HG02870 (cell line): ENCODE measurements at regions not wholly inside any gene's neighbourhood (a gene's known extent, or its start where the extent isn't known, plus 50 kb on each side); places are given as distances from the start of the nearest gene placed in this dataset.
"Not testable (repeated sequence)": the region's sequence is repeated elsewhere in the genome, so short reads cannot be mapped to it uniquely, and the experiment has no call there.

Experiments
- ATAC-seq: cut with Tn5 transposase; IDR thresholded peaks from one replicate; pipeline ENCODE4 v1.9.1; 2021; ENCODE audit warnings: mild to moderate bottlenecking, moderate library complexity; ENCODE audit not compliant: unreplicated experiment

DNA sequence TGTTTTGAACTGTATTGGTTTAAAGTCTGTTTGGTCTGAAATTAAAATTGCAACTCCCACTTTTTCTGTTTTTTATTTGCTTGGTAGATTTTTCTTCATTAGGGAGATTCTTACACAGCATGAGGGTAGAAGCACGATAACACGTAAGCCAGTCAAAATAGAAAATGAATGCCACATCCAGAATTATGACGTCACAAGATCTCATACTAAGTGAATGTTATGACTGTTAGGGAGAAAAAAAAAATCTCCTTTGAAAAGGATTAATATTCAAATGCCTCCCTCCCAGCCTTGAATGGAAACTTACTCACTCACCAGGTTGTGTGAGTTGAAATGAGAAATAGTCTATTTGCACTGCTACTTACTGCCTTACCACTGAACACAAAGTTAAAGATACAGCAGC is 670.8 kb downstream of the TFAP2A start:
- ATAC-seq = no peak

DNA sequence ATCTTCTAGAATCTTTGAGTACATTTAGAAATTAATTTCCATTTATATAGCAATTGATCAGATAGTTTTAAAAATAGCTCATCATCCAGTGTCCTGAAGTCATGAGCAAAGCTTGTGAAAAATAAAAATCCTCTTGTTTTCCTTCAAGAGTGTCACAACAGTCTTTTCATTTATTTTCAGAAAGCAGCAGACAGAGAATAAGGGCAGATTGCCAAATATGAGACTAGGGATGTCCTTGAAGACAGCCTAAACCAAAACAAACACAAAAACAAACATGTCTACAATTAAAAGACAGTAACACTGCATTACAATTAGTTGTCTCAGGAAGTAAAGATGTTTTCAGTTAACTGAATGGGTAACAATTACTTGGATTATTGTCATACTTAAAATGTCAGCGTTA is 682.8 kb downstream of the TFAP2A start:
- no peak for ATAC-seq

DNA sequence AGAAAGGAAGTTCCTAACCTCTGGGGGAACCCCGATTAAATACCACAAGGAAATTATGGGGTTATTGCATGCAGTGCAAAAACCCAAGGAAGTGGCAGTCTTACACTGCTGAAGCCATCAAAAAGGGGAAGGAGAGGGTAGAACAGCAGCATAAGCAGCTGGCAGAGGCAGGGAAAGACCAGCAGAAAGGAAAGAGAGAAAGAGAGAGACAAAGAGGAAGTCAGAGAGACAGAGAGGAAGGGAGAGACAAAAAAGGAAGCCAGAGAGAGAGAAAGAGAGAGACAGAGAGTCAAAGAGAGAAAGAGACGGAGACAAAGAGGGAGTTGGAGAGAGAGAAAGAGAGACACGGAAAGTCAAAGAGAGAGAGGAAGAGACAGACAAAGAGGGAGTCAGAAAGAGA is 689.1 kb downstream of the TFAP2A start:
- ATAC-seq = not testable (repeated sequence)

DNA sequence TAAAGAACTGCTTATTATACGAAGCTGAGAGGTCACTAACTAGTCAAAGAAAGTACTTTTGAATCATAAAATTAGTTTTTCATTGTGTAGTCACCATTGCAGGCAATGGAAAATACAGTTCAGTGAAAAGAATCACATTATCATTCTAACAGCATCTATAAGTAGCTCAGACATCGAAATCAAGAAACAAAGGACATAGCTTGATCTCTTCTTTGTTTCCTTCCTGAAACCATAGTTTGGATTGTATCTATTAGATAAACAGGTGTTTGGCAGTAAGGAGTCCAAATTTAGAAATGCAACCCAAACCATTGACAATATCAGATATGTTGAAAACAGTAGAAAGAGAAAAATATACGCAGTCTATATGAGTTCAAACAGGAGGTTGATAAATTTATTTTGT is 697.3 kb downstream of the TFAP2A start:
- no peak for ATAC-seq

DNA sequence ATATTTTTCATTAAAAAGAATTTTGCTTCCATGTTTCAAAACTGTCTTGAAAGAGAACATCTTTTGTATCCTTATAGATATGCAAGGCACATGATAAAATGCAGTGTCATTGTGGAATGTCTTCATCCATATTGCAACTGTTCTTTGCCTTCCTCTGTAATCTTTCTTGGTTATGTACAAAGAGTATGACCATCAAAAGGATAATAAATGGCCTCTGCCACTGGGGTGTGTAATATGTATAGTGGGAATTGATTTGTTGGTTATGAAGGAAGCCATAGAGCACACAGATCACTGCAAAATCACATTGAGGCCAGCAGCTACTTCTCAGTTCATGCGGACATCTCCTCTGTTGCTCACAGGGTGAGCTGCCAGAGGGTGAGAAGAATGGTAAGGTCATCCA is 703.5 kb downstream of the TFAP2A start:
- ATAC-seq = no peak

DNA sequence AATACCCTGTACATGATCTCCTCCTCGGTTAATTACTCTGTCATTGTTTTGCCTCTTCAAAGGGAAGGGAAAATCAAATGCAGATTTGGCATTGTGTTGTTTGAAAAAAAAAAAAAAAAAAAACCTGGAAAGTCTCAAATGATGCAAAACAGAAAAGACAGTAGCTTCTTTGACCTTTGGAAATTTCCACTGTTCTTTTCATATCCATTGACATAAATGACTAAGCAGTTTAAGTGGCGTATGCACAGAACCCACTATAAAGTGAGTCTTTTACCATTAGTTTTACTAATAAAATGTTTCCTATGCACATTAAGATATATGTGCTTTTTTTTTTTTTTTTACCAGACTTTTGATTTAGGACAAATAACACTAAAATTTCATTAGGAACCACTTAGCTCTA is 704.3 kb downstream of the TFAP2A start:
- no peak for ATAC-seq

DNA sequence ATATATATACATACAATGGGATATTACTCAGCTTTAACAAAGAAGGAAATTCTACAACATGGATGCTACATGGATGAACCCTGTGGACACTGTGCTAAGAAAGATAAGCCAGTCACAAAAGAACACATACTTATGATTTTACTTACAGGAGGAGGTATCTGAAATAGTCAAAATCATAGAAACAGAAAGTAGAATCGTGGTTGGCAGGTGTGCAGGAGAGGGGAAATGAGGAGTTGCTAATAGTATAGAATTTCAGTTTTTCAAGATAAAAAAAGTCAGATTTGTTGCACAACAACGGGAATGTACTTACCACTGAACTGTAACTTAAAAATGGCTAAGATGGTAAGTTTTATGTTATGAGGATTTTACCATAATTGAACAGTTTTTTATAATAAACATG is 706.3 kb downstream of the TFAP2A start:
- ATAC-seq = no peak

DNA sequence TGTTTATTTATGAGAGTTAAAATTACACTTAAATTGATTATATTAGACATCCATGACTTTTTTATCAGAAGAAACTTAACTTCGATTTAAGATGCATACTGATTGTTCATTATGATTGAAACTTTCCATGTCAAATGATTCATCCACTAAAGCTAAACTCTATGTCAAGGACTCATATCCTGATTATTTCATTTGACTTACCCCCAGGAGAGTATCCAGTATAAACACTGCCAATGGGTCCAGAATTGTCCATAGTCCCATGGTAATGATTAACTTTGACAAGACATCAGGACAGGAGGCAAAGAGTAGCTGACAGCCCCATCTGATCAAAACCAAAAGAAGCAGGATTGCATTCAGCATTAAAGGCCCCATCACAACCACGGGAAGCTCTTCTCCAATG is 709.9 kb downstream of the TFAP2A start:
- no peak for ATAC-seq

DNA sequence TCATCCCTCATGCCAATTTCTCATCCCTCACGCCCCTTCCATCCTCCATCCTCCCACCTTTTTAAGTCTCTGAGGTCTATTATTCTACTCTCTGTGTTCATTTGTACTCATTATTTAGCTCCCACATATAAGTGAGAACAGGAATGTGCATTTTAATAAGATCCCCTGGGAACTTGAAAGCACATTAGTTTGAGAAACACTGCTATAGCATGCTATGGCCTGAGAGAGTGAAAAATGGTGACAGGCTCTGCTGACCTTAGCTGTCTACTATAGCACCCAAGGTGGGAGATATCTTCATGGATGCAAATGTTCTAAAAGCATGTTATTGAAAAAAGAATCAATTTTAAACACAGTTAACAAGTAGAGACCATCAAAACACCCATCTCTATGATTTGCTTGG is 712.0 kb downstream of the TFAP2A start:
- no peak for ATAC-seq

DNA sequence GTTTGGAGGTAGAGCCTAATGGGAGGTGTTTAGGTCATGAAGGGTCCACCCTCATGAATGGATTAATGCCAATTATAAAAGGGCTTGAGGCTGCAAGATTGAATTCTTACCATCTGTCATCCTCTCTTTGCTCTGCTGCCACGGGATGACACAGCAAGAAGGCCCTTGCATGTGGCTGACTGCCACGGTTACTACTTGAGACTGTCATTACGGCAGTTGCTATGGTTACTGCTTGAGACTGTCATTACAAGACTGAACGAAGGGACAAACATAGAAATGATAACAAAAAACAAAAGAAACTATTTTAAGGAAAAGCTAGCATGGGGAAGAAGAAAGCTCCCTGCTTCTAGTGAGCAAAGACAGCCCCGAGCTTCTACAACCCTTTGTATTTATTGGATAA is 715.0 kb downstream of the TFAP2A start:
- no peak for ATAC-seq

DNA sequence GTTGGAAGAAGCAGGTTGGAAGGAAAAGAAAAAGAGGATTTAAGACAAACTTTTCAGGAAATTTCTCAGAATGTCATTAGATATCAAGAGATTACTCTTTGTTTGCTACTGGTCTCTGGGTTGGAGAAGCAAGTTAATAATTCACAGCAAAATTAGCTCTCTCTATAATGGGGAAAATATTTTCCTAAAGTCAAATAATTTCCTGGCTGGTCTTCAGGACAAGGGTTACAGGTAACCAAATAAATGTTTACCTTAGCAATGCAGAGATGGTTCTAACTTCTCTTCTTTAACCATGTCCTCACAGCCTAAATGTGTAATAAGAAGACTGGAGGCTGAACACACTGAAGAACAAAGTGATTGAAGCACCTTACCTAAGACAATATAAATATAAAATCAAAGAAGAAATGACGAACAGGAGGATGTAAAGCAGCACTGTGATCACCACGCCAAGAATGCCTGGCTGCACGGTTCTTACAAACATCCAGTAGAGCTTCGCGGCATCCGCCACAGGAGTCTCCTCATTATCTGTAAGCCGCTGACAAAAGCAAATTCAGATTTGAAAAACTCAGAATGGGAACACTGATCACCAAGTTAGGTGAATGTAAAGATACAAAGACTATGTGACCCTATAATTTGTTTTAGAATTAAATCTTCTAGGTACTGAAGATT is 717.5 kb downstream of the TFAP2A start:
- ATAC-seq = no peak

DNA sequence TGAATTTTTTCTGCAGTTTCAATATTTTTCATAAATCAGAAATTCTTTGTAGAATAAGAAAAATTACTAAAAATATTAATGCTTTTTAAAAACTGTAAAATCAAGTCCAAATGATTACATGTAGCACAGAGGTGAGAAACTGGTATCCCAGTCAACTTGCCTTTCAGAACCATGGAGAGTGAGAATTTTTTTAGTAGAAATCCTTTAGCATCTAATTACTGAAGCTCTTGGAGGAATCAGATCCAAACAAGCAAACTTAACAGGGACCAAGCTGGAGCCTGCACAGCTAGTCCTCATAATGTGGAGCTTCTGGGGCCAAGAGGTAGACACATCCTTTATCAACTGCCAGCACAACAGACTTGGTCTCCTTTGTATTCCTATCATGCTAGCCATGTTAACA is 724.5 kb downstream of the TFAP2A start:
- ATAC-seq = no peak

DNA sequence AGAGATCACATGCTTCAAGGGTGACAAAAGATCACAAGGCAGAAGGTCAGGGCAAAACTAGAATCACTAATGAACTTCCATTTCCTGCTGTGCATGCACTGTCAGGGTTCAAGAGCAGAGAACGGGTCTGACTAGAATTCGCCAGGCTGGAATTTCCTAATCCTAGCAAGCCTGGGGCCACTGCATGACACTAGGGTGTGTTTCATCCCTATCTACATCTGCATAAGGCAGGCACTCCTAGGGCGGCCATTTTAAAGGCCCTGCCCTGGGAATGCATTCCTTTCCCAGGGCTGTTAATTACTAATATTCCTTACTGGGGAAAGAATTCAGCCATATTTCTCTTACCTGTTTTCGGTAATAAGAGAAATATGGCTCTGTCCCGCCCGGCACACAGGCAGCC is 734.1 kb downstream of the TFAP2A start:
- not testable (repeated sequence) for ATAC-seq

DNA sequence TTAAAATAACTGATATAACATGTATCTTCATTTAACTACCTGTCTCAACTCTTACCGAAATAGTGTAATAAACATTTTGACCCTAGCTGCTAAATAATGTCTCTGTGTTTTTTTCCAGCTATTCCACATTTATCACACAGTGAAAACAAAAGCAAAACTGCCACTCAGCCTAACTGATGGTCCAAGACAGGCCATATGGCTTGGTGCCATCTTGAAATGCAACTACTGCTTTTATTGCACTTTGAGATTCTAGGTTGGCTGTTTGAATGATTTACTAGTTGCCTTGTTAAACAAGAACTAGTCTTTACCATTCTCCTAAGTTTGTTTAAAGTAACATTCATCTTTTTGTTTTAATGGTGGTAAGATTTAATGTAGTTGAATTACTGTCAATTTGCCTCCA is 739.8 kb downstream of the TFAP2A start:
- ATAC-seq = no peak

DNA sequence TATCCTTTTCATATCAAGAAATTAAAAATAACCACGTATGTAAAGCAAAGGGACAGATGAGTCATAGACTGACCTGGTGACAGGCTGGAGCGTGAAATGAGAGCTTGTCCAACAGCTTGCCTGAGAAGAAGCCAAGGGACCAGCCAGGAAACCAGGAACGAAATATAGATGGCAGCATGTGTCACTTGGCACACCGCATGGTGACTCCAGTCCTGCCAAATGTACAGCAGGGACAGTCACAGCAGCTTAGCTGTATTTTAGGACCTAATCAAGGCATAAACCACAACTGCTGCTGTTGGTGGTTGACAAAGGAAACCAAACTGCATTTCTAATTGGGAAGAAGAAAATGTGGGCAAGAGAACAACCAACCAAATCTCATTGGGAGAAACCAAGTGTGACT is 755.0 kb downstream of the TFAP2A start:
- no peak for ATAC-seq

DNA sequence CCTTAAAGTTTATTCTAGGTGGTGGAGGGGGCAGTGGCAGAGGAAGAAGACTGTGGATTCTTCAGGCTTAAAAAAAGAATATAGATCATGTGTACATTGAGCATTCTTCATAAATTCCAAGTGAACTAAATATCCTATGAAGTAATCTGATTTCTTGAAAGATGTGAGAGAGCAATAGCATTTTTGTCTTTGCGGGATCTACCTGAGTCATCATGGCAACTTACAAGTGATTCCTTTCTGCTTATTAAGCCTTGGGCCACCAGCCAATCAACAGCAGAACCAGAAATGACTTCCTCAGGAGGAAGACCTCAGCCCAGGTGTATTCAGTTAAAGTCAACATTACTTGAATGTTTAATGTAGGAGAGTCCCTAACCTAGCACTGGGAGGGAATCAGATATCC is 756.9 kb downstream of the TFAP2A start:
- no peak for ATAC-seq

DNA sequence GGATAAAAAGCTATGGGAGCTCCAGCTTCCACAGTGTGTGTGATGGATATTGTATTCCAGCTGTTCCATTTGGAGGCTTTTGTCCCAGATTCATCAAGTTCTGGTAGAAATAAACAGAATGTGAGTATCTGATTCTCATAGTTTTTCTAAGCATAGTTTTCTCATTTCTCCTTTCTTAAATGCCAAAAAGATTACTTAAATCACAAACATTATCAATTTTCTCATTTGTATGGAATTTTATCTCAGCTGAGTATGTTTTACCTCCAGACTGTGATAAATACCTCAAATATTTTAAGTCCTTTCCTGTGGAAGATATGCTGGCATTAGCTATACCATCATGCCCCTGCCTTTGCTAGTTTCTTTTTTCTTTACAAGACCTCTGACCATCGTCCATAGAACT is 767.3 kb downstream of the TFAP2A start:
- ATAC-seq = no peak

DNA sequence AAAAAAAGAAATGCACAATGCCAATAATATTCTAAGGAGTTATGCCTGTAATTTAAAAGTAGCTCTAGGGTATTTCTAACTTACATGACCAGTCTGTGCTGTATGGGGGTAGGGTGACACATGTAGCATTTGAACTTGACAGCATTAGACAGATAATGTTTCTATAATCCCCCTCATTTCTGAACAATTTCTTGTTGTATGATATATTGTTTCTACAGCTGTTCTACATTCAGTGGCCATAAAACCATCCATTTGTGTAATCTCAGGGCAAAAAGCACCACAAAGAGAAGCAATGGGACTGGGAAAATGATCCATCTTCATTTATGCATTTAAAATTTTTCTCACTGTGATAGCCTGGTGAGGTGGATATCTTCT is 767.8 kb downstream of the TFAP2A start:
- no peak for ATAC-seq

DNA sequence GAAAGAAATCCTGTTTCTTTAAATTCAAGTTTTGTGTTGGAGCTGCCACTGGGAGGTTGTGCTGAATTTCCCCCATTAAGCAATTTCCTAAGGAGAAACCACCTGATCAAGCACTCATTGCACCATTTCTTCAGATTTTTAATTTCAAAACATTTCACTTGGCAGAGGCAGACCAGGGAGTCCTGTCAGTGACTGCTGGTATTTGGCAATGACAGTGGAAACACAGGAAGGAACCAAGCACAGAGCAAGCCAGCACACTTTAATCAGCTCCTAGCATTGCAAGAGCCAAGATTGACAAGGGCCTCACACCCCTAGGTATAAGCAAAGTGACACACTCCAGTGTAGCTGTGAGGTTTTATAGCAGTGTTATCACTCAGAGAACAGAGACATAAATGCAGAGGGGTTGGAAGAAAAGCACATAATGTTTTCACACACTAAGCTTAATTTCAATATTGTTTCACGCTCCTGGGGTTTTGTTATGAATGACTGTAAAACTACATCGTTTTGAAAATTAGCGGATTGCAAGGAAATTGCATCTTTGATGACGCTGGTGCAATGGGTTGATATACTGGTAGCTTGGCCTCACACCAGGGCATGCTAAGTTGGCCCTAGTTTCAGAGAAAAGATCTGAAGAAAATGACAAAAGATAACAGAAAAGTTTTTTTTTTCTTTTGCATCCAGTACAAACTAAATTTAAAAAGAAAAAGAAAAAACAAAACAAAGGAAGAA is 768.4 kb downstream of the TFAP2A start:
- ATAC-seq = no peak

DNA sequence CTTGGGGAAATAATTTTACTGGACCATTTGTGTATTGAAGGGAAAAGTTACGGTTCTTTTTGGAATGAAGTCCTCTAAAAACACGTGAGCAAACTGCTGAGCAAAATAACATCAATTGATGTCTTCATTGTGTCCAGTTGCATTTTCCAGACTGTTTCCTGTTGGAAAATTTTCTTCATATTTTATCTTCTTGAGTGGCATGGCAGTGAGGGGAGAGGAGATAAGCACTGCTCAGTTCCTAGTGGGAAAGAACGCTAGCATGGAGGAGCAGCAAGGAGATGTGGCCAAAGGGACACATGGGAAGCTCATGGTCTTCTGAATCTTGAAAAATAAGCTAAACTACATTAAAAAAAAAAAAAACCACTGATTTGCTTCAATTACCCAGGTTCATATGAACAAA is 776.0 kb downstream of the TFAP2A start:
- ATAC-seq = no peak

DNA sequence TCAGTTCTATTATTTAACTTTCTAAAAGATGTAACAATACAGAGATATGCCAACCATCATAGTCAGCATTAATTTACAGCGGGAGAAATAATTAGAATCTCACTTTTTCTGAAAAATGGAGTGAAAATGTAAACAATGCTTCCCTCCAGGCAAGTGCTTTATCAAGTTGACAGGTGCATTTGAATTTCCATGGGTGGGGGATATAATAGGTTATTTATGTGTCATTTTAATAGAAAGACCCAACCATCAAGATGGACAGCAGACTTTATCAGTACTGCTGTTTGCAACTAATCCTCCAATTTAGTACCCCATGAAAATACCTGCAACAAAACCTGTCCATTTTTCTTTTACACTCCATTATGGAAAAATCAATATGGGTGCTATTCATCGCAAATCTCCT is 780.1 kb downstream of the TFAP2A start:
- no peak for ATAC-seq

DNA sequence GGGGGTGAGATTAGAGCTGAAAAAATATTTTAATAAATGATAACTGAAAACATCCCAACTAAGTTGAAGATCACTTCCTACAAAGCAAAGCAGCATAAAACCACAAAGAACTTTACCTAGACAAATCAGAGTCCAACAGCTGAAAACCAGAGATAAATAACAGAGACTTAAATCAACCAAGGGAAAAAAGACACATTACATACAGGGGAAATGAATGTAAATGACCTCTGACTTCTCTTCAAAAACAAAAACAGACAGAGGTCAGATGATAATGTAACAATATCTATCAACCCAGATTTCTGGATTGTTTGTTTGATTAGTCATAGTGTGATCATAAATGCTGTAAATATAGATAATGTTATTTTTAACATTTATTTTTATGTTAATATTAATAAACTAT is 782.8 kb downstream of the TFAP2A start:
- ATAC-seq = no peak

DNA sequence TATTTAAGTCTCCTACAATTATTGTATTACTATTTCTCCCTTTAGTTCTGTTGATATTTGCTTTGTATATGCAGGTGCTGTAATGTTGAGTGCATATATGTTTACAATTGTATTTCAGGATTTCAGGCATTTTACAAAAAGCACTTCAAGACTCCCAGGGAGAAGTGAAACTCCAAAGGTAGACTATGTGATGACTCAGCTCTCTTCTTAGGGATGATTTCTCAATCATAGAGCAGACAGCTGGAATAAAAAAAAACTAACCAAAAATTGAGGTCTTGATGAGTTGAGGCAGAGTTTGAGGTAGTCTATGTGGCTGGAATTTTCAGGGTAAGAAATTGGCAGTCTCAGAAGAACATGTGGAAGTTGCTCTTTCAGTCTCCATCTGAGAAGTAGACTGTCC is 786.1 kb downstream of the TFAP2A start:
- no peak for ATAC-seq
